AG04450 (cell line): ENCODE measurements at regions not wholly inside any gene's neighbourhood (a gene's known extent, or its start where the extent isn't known, plus 50 kb on each side); places are given as distances from the start of the nearest gene placed in this dataset.

ENCODE experiments used
- CTCF ChIA-PET: fragments of 300-600, 350-600 bp; formaldehyde crosslinking; extraction: SDS; loops from one replicate; lab custom pipeline; 2022; ENCODE audit warnings: antibody characterized with exemption, inconsistent platforms; lab: Charles Lee
- POLR2A ChIA-PET: fragments of 350-600 bp; formaldehyde crosslinking; extraction: SDS; loops from one replicate; lab custom pipeline; 2021; ENCODE audit warnings: antibody characterized with exemption, inconsistent platforms; lab: Yijun Ruan, JAX
- DNase-seq: peaks from one replicate; pipeline ENCODE4 v3.0.0-alpha.2; 2011; ENCODE audit warnings: low read depth, low spot score
- H3K27ac ChIP-seq: one replicate; pipeline ENCODE4 v1.5.1; 2012; ENCODE audit warnings: low read depth, low read length, control low read depth
- H3K27me3 ChIP-seq: one replicate; pipeline ENCODE4 v1.6.0; 2012; ENCODE audit warnings: low read length; ENCODE audit not compliant: control insufficient read depth, insufficient read depth
- H3K4me3 ChIP-seq: 2 replicates; pipeline ENCODE4 v1.5.1; 2011; ENCODE audit warnings: mild to moderate bottlenecking, low read depth, low read length, control low read depth
- H3K9me3 ChIP-seq: 2 replicates; pipeline ENCODE4 v1.5.1; 2012; ENCODE audit warnings: low read length; ENCODE audit not compliant: control insufficient read depth, insufficient read depth
- CTCF ChIP-seq: IDR thresholded peaks from 2 replicates; pipeline ENCODE4 v1.5.1; 2011; ENCODE audit warnings: low read depth, low read length, control low read depth, inconsistent platforms

- Histone ChIP-seq H3K27me3 (peaks cover 6% of the 10 kb centered on the region), H3K4me3 (no peak overlapping the region), H3K9me3 (no peaks in the 10 kb centered on the region), H3K27ac (no peak overlapping the region)
- TF ChIP-seq CTCF, result no peak
- CTCF ChIA-PET, result interaction anchor here (0.8 kb wide), 1 partner anchor 80 kb away, joined by 3 read pairs; no protein-coding TSS in a partner anchor
- POLR2A ChIA-PET, result no interaction called here
- DNase-seq, result no peak
Measured at GRCh38 chr15:77553695-77554094, 79.0 kb downstream of the LINGO1 start.

- H3K9me3 ChIP-seq, result no peaks in the 10 kb centered on the region; the same call in 1 of the 2 replicates
- ChIA-PET CTCF (no interaction called here), POLR2A (no interaction called here)
- no peak for DNase-seq
- H3K27ac ChIP-seq, result no peak overlapping the region
- no peak for TF ChIP-seq CTCF
- H3K27me3 ChIP-seq, result peaks cover 6% of the 10 kb centered on the region
- H3K4me3 ChIP-seq, result no peak overlapping the region
Measured at GRCh38 chr15:77553257-77553656, 79.5 kb downstream of the LINGO1 start.

- CTCF ChIA-PET, result interaction anchor here (0.9 kb wide), 1 partner anchor 9 kb away, joined by 6 read pairs; no protein-coding TSS in a partner anchor
Measured at GRCh38 chr15:77552066-77552465, 80.6 kb downstream of the LINGO1 start.

GRCh38 chr15:77550301-77551251, 82.1 kb downstream of the LINGO1 start:
- POLR2A ChIA-PET, result no interaction called here
- DNase-seq, result no peak
- CTCF ChIA-PET, result interaction anchor here (1.0 kb wide), 1 partner anchor 9 kb away, joined by 3 read pairs; no protein-coding TSS in a partner anchor
- H3K27me3 ChIP-seq, result peaks cover 6% of the 10 kb centered on the region
- no peak for TF ChIP-seq CTCF
- peaks cover 10% of the 10 kb centered on the region for H3K9me3 ChIP-seq
- no peak overlapping the region for H3K4me3 ChIP-seq
- H3K27ac ChIP-seq, result no peak overlapping the region

More at GRCh38 chr15:77552066-77552465, 80.6 kb downstream of the LINGO1 start:
- no peak for DNase-seq
- Histone ChIP-seq H3K27ac (no peak overlapping the region), H3K4me3 (no peak overlapping the region), H3K27me3 (peaks cover 6% of the 10 kb centered on the region), H3K9me3 (peaks cover 9% of the 10 kb centered on the region)
- POLR2A ChIA-PET, result no interaction called here
- TF ChIP-seq CTCF, result no peak
